Uterus (tissue), 2 donors: ENCODE measurements at regions not wholly inside any gene's neighbourhood (a gene's known extent, or its start where the extent isn't known, plus 50 kb on each side); places are given as distances from the start of the nearest gene placed in this dataset.

Experiments
- CTCF ChIP-seq, 4 experiments: fragments of 200-600 bp in 2 of 4; fragments of 450-650 bp in 2 of 4; sonication (generic) in 2 of 4; IDR thresholded peaks; one replicate each; pipeline ENCODE4 v1.5.1; 2016 to 2019; ENCODE audit warnings: antibody characterized with exemption in 4 of 4, mild to moderate bottlenecking in 2 of 4, moderate library complexity in 1 of 4
- POLR2A ChIP-seq, 2 donors: fragments of 450-650 bp; IDR thresholded peaks; one replicate each; pipeline ENCODE4 v1.6.1; 2016; ENCODE audit warnings: antibody characterized with exemption in 2 of 2, mild to moderate bottlenecking in 1 of 2, moderate library complexity in 1 of 2

GRCh38 chr22:26985931-26986782 is 328.8 kb downstream of the MIAT start:
- TF ChIP-seq POLR2A (IDR thresholded peaks at IDR 0.05) (no peak), CTCF (IDR thresholded peaks at IDR 0.05) (no peak)
